Colonic mucosa (tissue), 4 donors: ENCODE measurements at regions not wholly inside any gene's neighbourhood (a gene's known extent, or its start where the extent isn't known, plus 50 kb on each side); places are given as distances from the start of the nearest gene placed in this dataset.

Experiments
- DNase-seq: peaks from one replicate; pipeline ENCODE4 v3.0.0-alpha.2; 2020
- H3K27ac ChIP-seq: fragments of 200-600 bp; one replicate; pipeline ENCODE4 v1.8.0; 2021
- H3K27me3 ChIP-seq: fragments of 200-600 bp; one replicate; pipeline ENCODE4 v1.8.0; 2021
- H3K36me3 ChIP-seq: fragments of 200-600 bp; one replicate; pipeline ENCODE4 v1.8.0; 2021
- H3K4me1 ChIP-seq: fragments of 200-600 bp; one replicate; pipeline ENCODE4 v1.8.0; 2021; ENCODE audit warnings: mild to moderate bottlenecking
- H3K4me3 ChIP-seq: fragments of 200-600 bp; one replicate; pipeline ENCODE4 v1.8.0; 2021
- H3K9ac ChIP-seq, 2 donors: one replicate each; pipeline ENCODE4 v1.7.0; 2013; ENCODE audit warnings: control low read depth in 2 of 2, low read depth in 2 of 2, low read length in 2 of 2
- H3K9me3 ChIP-seq: fragments of 200-600 bp; one replicate; pipeline ENCODE4 v1.8.0; 2021
- CTCF ChIP-seq: fragments of 200-600 bp; IDR thresholded peaks from one replicate; pipeline ENCODE4 v1.8.0; 2022; ENCODE audit warnings: antibody characterized with exemption, mild to moderate bottlenecking
- intact Hi-C: fragments of 100-400 bp; cut with DNase I; formaldehyde crosslinking; loops from one replicate; pipeline ENCODE4 v1.14.1; 2022
- donor health status: healthy.
- donor health status: DM: no; HTN: no; CAD: no.
- donor health status: DM: no; HTN: no; CAD: no.

- DNase-seq = no peak
- no peak overlapping the region for H3K27ac ChIP-seq
- no peaks in the 10 kb centered on the region for H3K9me3 ChIP-seq
- no peaks in the 10 kb centered on the region for H3K4me1 ChIP-seq
- H3K36me3 ChIP-seq = no peaks in the 10 kb centered on the region
- TF ChIP-seq CTCF = no peak
- H3K9ac ChIP-seq = no peak overlapping the region
- intact Hi-C loops = no loop called here
- no peak overlapping the region for H3K4me3 ChIP-seq
- no peaks in the 10 kb centered on the region for H3K27me3 ChIP-seq
These were observed 463.0 kb downstream of the EPHA3 start for GRCh38 chr3:89570465-89570864.

- Histone ChIP-seq H3K4me3 (no peak overlapping the region), H3K9ac (no peak overlapping the region), H3K27ac (no peak overlapping the region), H3K9me3 (no peaks in the 10 kb centered on the region), H3K4me1 (no peaks in the 10 kb centered on the region), H3K27me3 (no peaks in the 10 kb centered on the region), H3K36me3 (no peaks in the 10 kb centered on the region)
- TF ChIP-seq CTCF = no peak
- intact Hi-C loops = no loop called here
- DNase-seq = no peak
These were observed 463.9 kb downstream of the EPHA3 start for GRCh38 chr3:89571298-89571697.

- Histone ChIP-seq H3K36me3 (no peaks in the 10 kb centered on the region), H3K9me3 (no peaks in the 10 kb centered on the region), H3K4me1 (no peaks in the 10 kb centered on the region), H3K27me3 (no peaks in the 10 kb centered on the region), H3K27ac (no peak overlapping the region), H3K9ac (no peak overlapping the region), H3K4me3 (no peak overlapping the region)
- intact Hi-C loops = no loop called here
- no peak for TF ChIP-seq CTCF
- no peak for DNase-seq
These were observed 464.3 kb downstream of the EPHA3 start for GRCh38 chr3:89571707-89572106.

GRCh38 chr3:89572261-89572660 is 464.8 kb downstream of the EPHA3 start:
- H3K27me3 ChIP-seq = no peaks in the 10 kb centered on the region
- H3K9ac ChIP-seq = no peak overlapping the region
- no peaks in the 10 kb centered on the region for H3K9me3 ChIP-seq
- no peaks in the 10 kb centered on the region for H3K4me1 ChIP-seq
- H3K36me3 ChIP-seq = no peaks in the 10 kb centered on the region
- DNase-seq = no peak
- no peak overlapping the region for H3K27ac ChIP-seq
- intact Hi-C loops = no loop called here
- TF ChIP-seq CTCF = no peak
- no peak overlapping the region for H3K4me3 ChIP-seq

- no peak for TF ChIP-seq CTCF
- DNase-seq = no peak
- Histone ChIP-seq H3K4me1 (no peaks in the 10 kb centered on the region), H3K27me3 (no peaks in the 10 kb centered on the region), H3K4me3 (no peak overlapping the region), H3K36me3 (no peaks in the 10 kb centered on the region), H3K9ac (no peak overlapping the region), H3K9me3 (no peaks in the 10 kb centered on the region), H3K27ac (no peak overlapping the region)
- intact Hi-C loops = no loop called here
These were observed 469.0 kb downstream of the EPHA3 start for GRCh38 chr3:89576417-89576816.
